ENCODE measurements at regions not wholly inside any gene's neighbourhood (a gene's known extent, or its start where the extent isn't known, plus 50 kb on each side); places are given as distances from the start of the nearest gene placed in this dataset.

- DNase-seq, result no peak
Measured at GRCh38 chr18:71878226-71878625, 665.9 kb downstream of the CBLN2 start.

- no peak for DNase-seq
Measured at GRCh38 chr18:71873695-71874094, 670.4 kb downstream of the CBLN2 start.

GRCh38 chr18:71865888-71866287 lies 678.3 kb downstream of the CBLN2 start:
- DNase-seq, result no peak

- no peak for DNase-seq
Measured at GRCh38 chr18:71850602-71851001, 693.5 kb downstream of the CBLN2 start.

GRCh38 chr18:71849407-71849806 lies 694.7 kb downstream of the CBLN2 start:
- no peak for DNase-seq

- DNase-seq, result no peak
Measured at GRCh38 chr18:71846716-71847115, 697.4 kb downstream of the CBLN2 start.

- DNase-seq, result no peak
Measured at GRCh38 chr18:71844814-71845213, 699.3 kb downstream of the CBLN2 start.

- no peak for DNase-seq
Measured at GRCh38 chr18:71842666-71843065, 701.5 kb downstream of the CBLN2 start.

GRCh38 chr18:71837547-71837946 lies 706.6 kb downstream of the CBLN2 start:
- no peak for DNase-seq

GRCh38 chr18:71832946-71833617 lies 711.1 kb downstream of the CBLN2 start:
- no peak for DNase-seq

GRCh38 chr18:71831039-71831438 lies 713.1 kb downstream of the CBLN2 start:
- DNase-seq, result no peak

- DNase-seq, result no peak
Measured at GRCh38 chr18:71827301-71827700, 716.8 kb downstream of the CBLN2 start.

- DNase-seq, result no peak
Measured at GRCh38 chr18:71815305-71815704, 728.8 kb downstream of the CBLN2 start.

- peak; percentile 10 for DNase-seq
Measured at GRCh38 chr18:71809711-71810110, 734.4 kb downstream of the CBLN2 start.

- DNase-seq, result no peak
Measured at GRCh38 chr18:71808616-71809015, 735.5 kb downstream of the CBLN2 start.

GRCh38 chr18:71807586-71807985 lies 736.6 kb downstream of the CBLN2 start:
- no peak for DNase-seq

- no peak for DNase-seq
Measured at GRCh38 chr18:71798986-71799673, 745.0 kb downstream of the CBLN2 start.

- DNase-seq, result no peak
Measured at GRCh38 chr18:71797554-71797953, 746.6 kb downstream of the CBLN2 start.

GRCh38 chr18:71784777-71785176 lies 759.4 kb downstream of the CBLN2 start:
- no peak for DNase-seq

- peak; percentile 79 for DNase-seq
Measured at GRCh38 chr18:71760541-71760940, 783.6 kb downstream of the CBLN2 start.

- no peak for DNase-seq
Measured at GRCh38 chr18:71754246-71754645, 789.9 kb downstream of the CBLN2 start.

- DNase-seq, result no peak
Measured at GRCh38 chr18:71743634-71744033, 800.5 kb downstream of the CBLN2 start.

GRCh38 chr18:71729611-71730010 lies 814.5 kb downstream of the CBLN2 start:
- DNase-seq, result no peak

- no peak for DNase-seq
Measured at GRCh38 chr18:71727909-71728308, 816.2 kb downstream of the CBLN2 start.

GRCh38 chr18:71725256-71725655 lies 818.9 kb downstream of the CBLN2 start:
- DNase-seq, result no peak

Data from NCI-H748 treated with DMSO at 0.1 percent for 48 hours (cell line).